Neural crest cell (in vitro differentiated cells): ENCODE measurements at regions not wholly inside any gene's neighbourhood (a gene's known extent, or its start where the extent isn't known, plus 50 kb on each side); places are given as distances from the start of the nearest gene placed in this dataset.
"Not testable (repeated sequence)": the region's sequence is repeated elsewhere in the genome, so short reads cannot be mapped to it uniquely, and the experiment has no call there.

Experiments used
- DNase-seq: peaks from one replicate; pipeline ENCODE4 v3.0.0; 2021; ENCODE audit warnings: low read depth, mixed read lengths, low spot score
- H3K27ac Mint-ChIP-seq: one replicate; pipeline ENCODE4 v1.8.0; 2021; ENCODE audit warnings: mild to moderate bottlenecking, mixed read lengths; ENCODE audit not compliant: unreplicated experiment
- H3K27me3 Mint-ChIP-seq: 2 replicates; pipeline ENCODE4 v1.8.0; 2021; ENCODE audit warnings: low read depth, mild to moderate bottlenecking, mixed read lengths
- H3K36me3 Mint-ChIP-seq: 2 replicates; pipeline ENCODE4 v1.8.0; 2021; ENCODE audit warnings: low read depth, mild to moderate bottlenecking, mixed read lengths
- H3K4me1 Mint-ChIP-seq: 2 replicates; pipeline ENCODE4 v1.8.0; 2021; ENCODE audit warnings: mixed read lengths
- H3K4me3 Mint-ChIP-seq: one replicate; pipeline ENCODE4 v1.8.0; 2021; ENCODE audit warnings: mild to moderate bottlenecking, mixed read lengths
- H3K9me3 Mint-ChIP-seq: 2 replicates; pipeline ENCODE4 v1.8.0; 2021; ENCODE audit warnings: mixed read lengths
- TF ChIP-seq, protein P1 (sequence below): fragments of 200-600 bp; sonication (generic); conservative IDR thresholded peaks from 2 replicates; pipeline ENCODE4 v1.5.0; 2021; ENCODE audit warnings: antibody characterized with exemption, mild to moderate bottlenecking

DNA sequence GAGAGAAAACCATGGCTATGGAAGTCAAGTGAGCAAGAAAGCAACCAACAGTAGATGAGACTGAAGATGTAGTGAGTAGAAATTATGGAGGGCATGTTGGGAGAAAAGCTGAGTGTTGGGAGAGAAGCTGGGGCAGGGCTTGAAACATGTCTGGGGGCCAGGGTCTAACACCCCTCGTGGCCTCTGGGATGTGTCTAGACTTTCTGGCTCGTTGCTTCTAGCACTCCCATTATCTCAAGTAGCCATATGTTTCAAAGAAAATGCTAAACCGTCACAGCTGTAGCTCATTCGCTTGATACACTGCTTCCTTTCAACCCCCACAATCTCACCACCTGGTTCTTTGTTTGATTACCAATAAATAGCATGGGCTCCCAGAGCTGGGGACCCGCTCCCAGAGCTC lies 83.8 kb upstream of the BCHE start:
- Mint-ChIP-seq H3K4me3 (no peak overlapping the region), H3K36me3 (no peaks in the 10 kb centered on the region), H3K4me1 (no peaks in the 10 kb centered on the region), H3K27me3 (no peaks in the 10 kb centered on the region), H3K27ac (no peak overlapping the region), H3K9me3 (peaks cover 8% of the 10 kb centered on the region)
- TF ChIP-seq, protein P1, sequence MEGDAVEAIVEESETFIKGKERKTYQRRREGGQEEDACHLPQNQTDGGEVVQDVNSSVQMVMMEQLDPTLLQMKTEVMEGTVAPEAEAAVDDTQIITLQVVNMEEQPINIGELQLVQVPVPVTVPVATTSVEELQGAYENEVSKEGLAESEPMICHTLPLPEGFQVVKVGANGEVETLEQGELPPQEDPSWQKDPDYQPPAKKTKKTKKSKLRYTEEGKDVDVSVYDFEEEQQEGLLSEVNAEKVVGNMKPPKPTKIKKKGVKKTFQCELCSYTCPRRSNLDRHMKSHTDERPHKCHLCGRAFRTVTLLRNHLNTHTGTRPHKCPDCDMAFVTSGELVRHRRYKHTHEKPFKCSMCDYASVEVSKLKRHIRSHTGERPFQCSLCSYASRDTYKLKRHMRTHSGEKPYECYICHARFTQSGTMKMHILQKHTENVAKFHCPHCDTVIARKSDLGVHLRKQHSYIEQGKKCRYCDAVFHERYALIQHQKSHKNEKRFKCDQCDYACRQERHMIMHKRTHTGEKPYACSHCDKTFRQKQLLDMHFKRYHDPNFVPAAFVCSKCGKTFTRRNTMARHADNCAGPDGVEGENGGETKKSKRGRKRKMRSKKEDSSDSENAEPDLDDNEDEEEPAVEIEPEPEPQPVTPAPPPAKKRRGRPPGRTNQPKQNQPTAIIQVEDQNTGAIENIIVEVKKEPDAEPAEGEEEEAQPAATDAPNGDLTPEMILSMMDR: no peak
- no peak for DNase-seq

DNA sequence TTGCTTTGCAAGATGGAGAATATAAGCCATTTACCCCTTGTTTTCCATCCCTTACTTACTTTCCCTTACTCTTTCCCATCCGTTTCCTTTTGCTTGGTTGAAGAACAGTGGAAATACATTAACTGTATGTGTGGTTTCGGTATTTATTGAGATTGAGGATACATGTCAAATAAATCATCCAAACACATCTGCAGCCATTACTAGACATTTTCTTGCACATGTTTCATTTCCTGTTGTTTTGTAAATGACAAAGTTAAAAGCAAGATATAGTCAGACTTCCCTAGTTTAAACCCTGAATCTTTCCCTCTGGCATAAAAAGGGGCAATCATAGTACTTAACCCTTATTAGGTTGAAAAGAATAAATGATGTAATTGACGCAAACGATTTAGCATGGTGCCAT lies 82.1 kb upstream of the BCHE start:
- Mint-ChIP-seq H3K4me1 (no peaks in the 10 kb centered on the region), H3K9me3 (peaks cover 8% of the 10 kb centered on the region), H3K4me3 (no peak overlapping the region), H3K27me3 (no peaks in the 10 kb centered on the region), H3K36me3 (no peaks in the 10 kb centered on the region), H3K27ac (no peak overlapping the region)
- TF ChIP-seq, protein P1: no peak
- no peak for DNase-seq

DNA sequence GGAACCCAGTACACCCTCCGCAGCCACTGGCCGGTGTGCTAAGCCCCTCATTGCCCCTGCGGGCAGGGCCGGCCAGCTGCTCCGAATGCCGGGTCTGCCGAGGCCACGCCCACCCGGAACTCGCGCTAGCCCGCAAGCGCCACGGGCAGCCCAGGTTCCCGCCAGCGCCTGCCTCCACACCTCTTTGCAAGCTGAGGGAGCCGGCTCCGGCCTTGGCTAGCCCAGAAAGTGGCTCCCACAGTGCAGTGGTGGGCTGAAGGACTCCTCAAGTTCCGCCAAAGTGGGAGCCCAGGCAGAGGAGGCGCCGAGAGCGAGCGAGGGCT lies 81.4 kb upstream of the BCHE start:
- no peak for DNase-seq
- peaks cover 8% of the 10 kb centered on the region for H3K9me3 Mint-ChIP-seq

DNA sequence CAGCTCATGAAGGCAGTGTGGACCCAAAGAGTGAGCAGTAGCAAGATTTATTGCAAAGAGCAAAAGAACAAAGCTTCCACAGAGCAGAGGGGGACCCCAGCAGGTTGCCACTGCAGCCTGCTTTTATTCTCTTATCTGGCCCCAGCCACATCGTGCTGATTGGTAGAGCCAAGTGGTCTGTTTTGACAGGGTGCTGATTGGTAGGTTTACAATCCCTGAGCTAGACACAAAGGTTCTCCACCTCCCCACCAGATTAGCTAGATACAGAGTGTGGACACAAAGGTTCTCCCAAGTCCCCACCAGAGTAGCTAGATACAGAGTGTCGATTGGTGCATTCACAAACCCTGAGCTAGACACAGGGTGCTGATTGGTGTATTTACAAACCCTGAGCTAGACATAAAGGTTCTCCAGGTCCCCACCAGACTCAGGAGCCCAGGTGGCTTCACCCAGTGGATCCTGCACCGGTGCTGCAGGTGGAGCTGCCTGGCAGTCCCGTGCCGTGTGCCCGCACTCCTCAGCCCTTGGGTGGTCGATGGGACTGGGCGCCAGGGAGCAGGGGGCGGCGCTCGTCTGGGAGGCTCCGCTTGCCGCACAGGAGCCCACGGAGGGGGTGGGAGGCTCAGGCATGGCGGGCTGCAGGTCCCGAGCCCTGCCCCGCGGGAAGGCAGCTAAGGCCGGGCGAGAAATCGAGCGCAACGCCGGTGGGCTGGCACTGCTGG lies 80.9 kb upstream of the BCHE start:
- H3K27ac Mint-ChIP-seq, H3K36me3 Mint-ChIP-seq, H3K9me3 Mint-ChIP-seq, H3K4me1 Mint-ChIP-seq, H3K27me3 Mint-ChIP-seq, DNase-seq, H3K4me3 Mint-ChIP-seq: not testable (repeated sequence)

More for the DNA sequence above, 81.4 kb upstream of the BCHE start:
- no peaks in the 10 kb centered on the region for H3K4me1 Mint-ChIP-seq
- no peaks in the 10 kb centered on the region for H3K27me3 Mint-ChIP-seq
- H3K36me3 Mint-ChIP-seq: no peaks in the 10 kb centered on the region
- no peak overlapping the region for H3K27ac Mint-ChIP-seq
- TF ChIP-seq, protein P1: no peak
- no peak overlapping the region for H3K4me3 Mint-ChIP-seq

DNA sequence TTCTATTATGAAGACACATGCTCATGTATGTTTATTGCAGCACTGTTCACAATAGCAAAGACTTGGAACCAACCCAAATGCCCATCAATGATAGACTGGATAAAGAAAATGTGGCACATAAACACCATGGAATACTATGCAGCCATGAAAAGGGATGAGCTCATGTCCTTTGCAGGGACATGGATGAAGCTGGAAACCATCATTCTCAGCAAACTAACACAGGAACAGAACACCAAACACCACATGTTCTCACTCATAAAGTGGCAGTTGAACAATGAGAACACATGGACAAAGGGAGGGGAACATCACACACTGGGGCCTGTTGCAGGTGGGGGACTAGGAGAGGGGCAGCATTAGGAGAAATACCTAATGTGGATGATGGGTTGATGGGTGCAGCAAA lies 77.9 kb upstream of the BCHE start:
- H3K27me3 Mint-ChIP-seq, H3K27ac Mint-ChIP-seq, H3K36me3 Mint-ChIP-seq, H3K9me3 Mint-ChIP-seq, H3K4me1 Mint-ChIP-seq, DNase-seq, H3K4me3 Mint-ChIP-seq: not testable (repeated sequence)

DNA sequence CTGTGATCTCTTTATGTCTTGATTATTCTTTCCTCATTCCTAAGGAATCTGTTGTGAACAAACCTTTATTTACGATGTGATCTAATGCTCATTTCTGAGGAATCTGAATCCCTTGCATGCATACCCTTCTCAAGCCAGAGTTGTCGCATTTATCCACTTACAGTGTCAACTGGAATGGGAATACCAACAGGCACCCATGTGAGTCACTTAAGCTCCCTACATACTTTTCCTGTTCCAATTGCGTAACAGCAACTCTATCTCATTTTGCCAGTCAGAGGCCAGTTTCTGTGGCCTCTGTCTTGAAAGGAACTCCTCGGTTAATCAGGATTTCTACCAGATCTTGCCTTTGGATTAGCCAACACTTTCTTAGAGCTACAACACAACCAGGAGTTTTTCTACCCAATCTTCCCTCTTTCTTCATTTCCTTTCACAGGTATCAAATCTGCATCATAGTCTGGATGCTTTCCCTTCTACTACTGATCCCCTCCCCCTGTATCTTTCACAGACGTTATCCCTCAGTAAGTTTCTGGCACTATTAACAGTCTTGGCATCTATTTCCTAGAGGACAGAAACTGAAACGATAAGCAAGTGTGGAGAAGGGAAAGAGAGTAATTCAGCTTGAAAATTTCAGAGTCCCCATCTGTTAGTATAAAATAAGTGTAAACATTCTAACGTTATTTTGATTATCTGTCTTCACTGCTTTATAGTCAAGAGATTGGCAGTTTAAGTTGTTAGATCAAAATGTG lies 66.8 kb upstream of the BCHE start:
- TF ChIP-seq, protein P1: no peak
- H3K4me3 Mint-ChIP-seq: no peak overlapping the region
- H3K27me3 Mint-ChIP-seq: no peaks in the 10 kb centered on the region
- DNase-seq: no peak
- H3K36me3 Mint-ChIP-seq: no peaks in the 10 kb centered on the region
- H3K27ac Mint-ChIP-seq: no peak overlapping the region
- H3K9me3 Mint-ChIP-seq: peaks cover 3% of the 10 kb centered on the region
- H3K4me1 Mint-ChIP-seq: no peaks in the 10 kb centered on the region
